Right lung (tissue), 2 donors: ENCODE measurements at regions not wholly inside any gene's neighbourhood (a gene's known extent, or its start where the extent isn't known, plus 50 kb on each side); places are given as distances from the start of the nearest gene placed in this dataset.
"Not testable (repeated sequence)": the region's sequence is repeated elsewhere in the genome, so short reads cannot be mapped to it uniquely, and the experiment has no call there.

Experiments used
- DNase-seq, 2 donors: peaks; one replicate each; pipeline ENCODE4 v3.0.0-alpha.2; 2013

- DNase-seq, result no peak
These were observed 71.4 kb upstream of the P3H2 start for GRCh38 chr3:190192087-190192486.

- DNase-seq, result no peak
These were observed 67.5 kb upstream of the P3H2 start for GRCh38 chr3:190188197-190188596.

GRCh38 chr3:190183121-190183520, 62.4 kb upstream of the P3H2 start:
- peak in 1 of 2 donors; percentile 29 for DNase-seq

GRCh38 chr3:190182418-190183043, 61.8 kb upstream of the P3H2 start:
- no peak for DNase-seq

- DNase-seq, result no peak
These were observed 59.6 kb upstream of the P3H2 start for GRCh38 chr3:190180268-190180667.

- DNase-seq, result no peak
These were observed 58.1 kb upstream of the P3H2 start for GRCh38 chr3:190178779-190179178.

- not testable (repeated sequence) for DNase-seq
These were observed 56.3 kb upstream of the P3H2 start for GRCh38 chr3:190176933-190177525.

GRCh38 chr3:190176106-190176505, 55.4 kb upstream of the P3H2 start:
- not testable (repeated sequence) for DNase-seq

GRCh38 chr3:190175490-190175889, 54.8 kb upstream of the P3H2 start:
- DNase-seq, result no peak

GRCh38 chr3:190174471-190174870, 53.8 kb upstream of the P3H2 start:
- DNase-seq, result no peak

- DNase-seq, result no peak
These were observed 52.7 kb upstream of the P3H2 start for GRCh38 chr3:190173426-190173825.

GRCh38 chr3:190172751-190173150, 52.1 kb upstream of the P3H2 start:
- DNase-seq, result no peak
